LNCaP clone FGC (cell line): ENCODE measurements at regions not wholly inside any gene's neighbourhood (a gene's known extent, or its start where the extent isn't known, plus 50 kb on each side); places are given as distances from the start of the nearest gene placed in this dataset.

ENCODE experiments used
- DNase-seq: peaks from one replicate; pipeline ENCODE4 v3.0.0-alpha.2; 2011; ENCODE audit warnings: low read depth
- H3K4me3 ChIP-seq: 2 replicates; pipeline ENCODE4 v1.5.1; 2011; ENCODE audit warnings: mild to moderate bottlenecking, low read depth, low read length, control low read depth
- CTCF ChIP-seq: IDR thresholded peaks from 2 replicates; pipeline ENCODE4 v1.5.1; 2012; ENCODE audit warnings: mild to moderate bottlenecking; ENCODE audit not compliant: control insufficient read depth, insufficient read depth; ENCODE audit errors: extremely low read depth

- H3K4me3 ChIP-seq, result no peak overlapping the region
- DNase-seq, result no peak
- TF ChIP-seq CTCF, result no peak
Observed at GRCh38 chrX:145475725-145476124, 228.4 kb downstream of the SPANXN1 start.

GRCh38 chrX:145484740-145485139 is 237.4 kb downstream of the SPANXN1 start:
- DNase-seq, result no peak
- H3K4me3 ChIP-seq, result no peak overlapping the region
- TF ChIP-seq CTCF, result no peak

GRCh38 chrX:145502670-145503069 is 255.4 kb downstream of the SPANXN1 start:
- TF ChIP-seq CTCF, result no peak
- H3K4me3 ChIP-seq, result no peak overlapping the region
- DNase-seq, result no peak

GRCh38 chrX:145506214-145506613 is 258.9 kb downstream of the SPANXN1 start:
- no peak for TF ChIP-seq CTCF
- no peak overlapping the region for H3K4me3 ChIP-seq
- DNase-seq, result no peak

- no peak overlapping the region for H3K4me3 ChIP-seq
- no peak for TF ChIP-seq CTCF
- DNase-seq, result no peak
Observed at GRCh38 chrX:145524931-145525330, 277.6 kb downstream of the SPANXN1 start.

- TF ChIP-seq CTCF, result no peak
- DNase-seq, result no peak
- H3K4me3 ChIP-seq, result no peak overlapping the region
Observed at GRCh38 chrX:145532176-145532780, 285.0 kb downstream of the SPANXN1 start.

- DNase-seq, result no peak
- no peak for TF ChIP-seq CTCF
- H3K4me3 ChIP-seq, result no peak overlapping the region
Observed at GRCh38 chrX:145533534-145533933, 284.1 kb upstream of the SLITRK2 start.
